A673 (cell line): ENCODE measurements at regions not wholly inside any gene's neighbourhood (a gene's known extent, or its start where the extent isn't known, plus 50 kb on each side); places are given as distances from the start of the nearest gene placed in this dataset.

Experiments used
- CTCF ChIP-seq: fragments of 300-800, 200-600 bp; sonication (generic); conservative IDR thresholded peaks from 2 replicates; pipeline ENCODE4 v1.5.1; 2017; ENCODE audit warnings: low read depth, mild to moderate bottlenecking, antibody characterized with exemption, low read length, moderate library complexity, mixed read lengths
- EZH2 ChIP-seq: fragments of 200-600 bp; sonication (generic); IDR thresholded peaks from 2 replicates; pipeline ENCODE4 v1.6.1; 2017; ENCODE audit warnings: borderline replicate concordance, low read depth, mild to moderate bottlenecking, mixed read lengths, antibody characterized with exemption, low read length; ENCODE audit not compliant: poor library complexity, severe bottlenecking

GRCh38 chr4:182973511-182973911 is 56.3 kb upstream of the DCTD start:
- TF ChIP-seq CTCF (no peak), EZH2 (no peak)
